H1 (cell line): ENCODE measurements at regions not wholly inside any gene's neighbourhood (a gene's known extent, or its start where the extent isn't known, plus 50 kb on each side); places are given as distances from the start of the nearest gene placed in this dataset.

Experiments used
- RBBP5 ChIP-seq: IDR thresholded peaks from 2 replicates; pipeline ENCODE4 v1.7.1; 2012; ENCODE audit warnings: low read depth, mild to moderate bottlenecking, inconsistent platforms, low read length, moderate library complexity, borderline replicate concordance
- SP4 ChIP-seq: IDR thresholded peaks from 2 replicates; pipeline ENCODE4 v1.6.1; 2012; ENCODE audit warnings: low read length, inconsistent platforms
- SRF ChIP-seq: IDR thresholded peaks from 2 replicates; pipeline ENCODE4 v1.6.1; 2011; ENCODE audit warnings: mild to moderate bottlenecking, low read depth, low read length, moderate library complexity
- TF ChIP-seq, protein P1 (sequence below): IDR thresholded peaks from 2 replicates; pipeline ENCODE4 v1.6.1; 2012; ENCODE audit warnings: inconsistent platforms

DNA sequence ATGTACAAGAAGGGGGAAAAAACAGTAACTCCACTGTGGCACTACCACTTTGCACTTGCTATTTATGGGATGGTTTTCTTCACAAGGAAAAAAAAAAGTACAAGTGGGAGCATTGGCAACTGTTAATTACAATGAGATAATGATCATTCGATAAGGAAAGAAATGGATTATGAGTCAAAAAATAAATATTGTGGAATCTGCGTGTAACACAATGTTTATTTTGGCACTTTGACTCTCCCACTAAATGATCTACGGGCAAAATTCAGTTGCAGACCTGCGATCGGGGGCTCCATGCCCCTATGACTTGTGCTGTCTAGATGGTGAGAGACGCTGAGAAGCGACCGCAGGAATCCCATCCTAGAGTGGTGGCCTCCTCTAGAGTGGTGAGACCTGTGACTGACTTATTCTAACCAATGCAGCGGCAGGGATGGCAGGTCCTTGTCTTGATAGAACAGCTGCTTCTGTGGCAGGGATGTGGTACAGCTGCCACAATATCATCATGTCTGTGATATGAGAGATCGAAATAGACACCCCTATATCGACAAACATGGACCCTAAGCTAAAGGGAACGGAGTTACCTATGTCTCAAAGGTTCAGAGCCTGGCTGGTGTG, 345.0 kb upstream of the KLF6 start (continued):
- TF ChIP-seq RBBP5: no peak
- TF ChIP-seq SRF: no peak
- TF ChIP-seq, protein P1, sequence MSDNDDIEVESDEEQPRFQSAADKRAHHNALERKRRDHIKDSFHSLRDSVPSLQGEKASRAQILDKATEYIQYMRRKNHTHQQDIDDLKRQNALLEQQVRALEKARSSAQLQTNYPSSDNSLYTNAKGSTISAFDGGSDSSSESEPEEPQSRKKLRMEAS: no peak
- no peak for TF ChIP-seq SP4
